ENCODE measurements at regions not wholly inside any gene's neighbourhood (a gene's known extent, or its start where the extent isn't known, plus 50 kb on each side); places are given as distances from the start of the nearest gene placed in this dataset.

DNA sequence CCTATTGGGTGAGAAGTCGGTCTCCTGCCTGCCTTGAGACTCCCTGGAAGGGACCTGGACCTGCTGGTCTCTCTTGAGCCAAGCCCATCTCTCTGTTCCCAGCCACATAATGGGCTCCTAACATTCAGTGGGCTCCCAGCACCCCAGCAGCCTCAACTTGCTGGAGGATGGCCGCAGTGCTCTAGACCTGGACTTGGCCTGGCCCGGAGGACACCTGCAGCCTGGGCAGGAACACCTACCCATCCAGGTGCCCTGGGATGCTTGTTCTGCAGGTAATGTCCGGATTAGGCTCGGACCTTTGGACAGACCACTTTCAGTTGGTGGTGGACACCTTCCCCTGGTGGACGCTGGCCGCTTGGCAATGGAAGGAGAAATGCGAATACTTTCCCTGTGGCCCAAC lies 214.6 kb downstream of the URI1 start:
- Histone ChIP-seq H3K4me3 (ENCODE audit: low read depth, low read length) (no peak overlapping the region), H3K36me3 (ENCODE audit: control insufficient read depth in 2 of 2, insufficient read depth in 1 of 2, low read length in 2 of 2) (no peaks in the 10 kb centered on the region), H3K4me1 (ENCODE audit: control insufficient read depth, insufficient read depth, low read length) (0 out of 2 replicates have a peak, but pooled peaks cover 4% of the 10 kb centered on the region), H3K27ac (ENCODE audit: extremely low read depth, low read depth, low read length) (no peak overlapping the region), H3K9me3 (ENCODE audit: control insufficient read depth, insufficient read depth, low read depth, low read length) (no peaks in the 10 kb centered on the region)
- POLR2A ChIA-PET = no interaction called here
- TF ChIP-seq ZFP69B (tag by site-specific recombination; IDR thresholded peaks at IDR 0.05) = no peak
- TF ChIP-seq ZEB2 (tag by site-specific recombination; IDR thresholded peaks at IDR 0.05) = no peak
- TF ChIP-seq ZNF571 (tag by site-specific recombination; IDR thresholded peaks at IDR 0.05) = no peak
- CTCF ChIA-PET = no interaction called here

DNA sequence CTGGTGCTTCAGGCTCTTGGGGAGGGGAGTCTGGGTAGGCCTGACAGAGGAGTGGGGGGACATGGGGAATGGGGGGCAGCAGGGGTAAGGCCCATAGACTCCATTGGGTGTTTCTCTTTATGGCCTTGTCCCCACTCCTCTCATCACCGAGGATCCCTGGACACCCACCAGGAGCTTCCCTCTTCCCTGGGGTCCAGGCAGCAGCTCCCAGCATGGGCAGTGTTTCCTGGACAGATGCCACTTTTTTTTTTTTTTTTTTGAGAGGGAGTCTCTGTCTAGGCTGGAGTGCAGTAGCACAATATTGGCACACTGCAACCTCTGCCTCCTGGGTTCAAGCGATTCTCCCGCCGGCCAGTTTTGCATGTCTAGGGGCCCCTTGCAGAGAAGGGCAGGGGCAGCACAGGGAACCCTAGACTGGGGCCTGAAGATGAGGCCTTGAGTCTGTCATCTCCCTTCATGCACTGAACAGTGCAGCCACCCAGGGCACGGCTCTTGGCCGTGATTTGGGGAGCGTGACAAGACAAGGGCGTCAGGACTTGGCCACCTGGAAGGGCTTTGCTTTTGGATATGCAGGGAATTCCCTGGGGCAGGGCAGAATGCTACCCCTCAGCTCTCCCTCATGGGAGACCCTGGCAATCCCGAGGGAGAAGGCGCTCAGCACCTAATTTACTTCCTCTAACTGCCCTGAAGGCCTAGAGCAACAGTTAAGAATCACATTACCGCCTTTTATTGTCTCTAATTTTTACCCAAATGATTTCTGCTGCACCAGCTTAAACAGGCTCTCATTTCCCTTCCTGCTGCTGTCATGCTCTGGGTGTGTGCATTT lies 213.9 kb upstream of the ZNF536 start:
- H3K27ac ChIP-seq (ENCODE audit: extremely low read depth, low read depth, low read length) = no peak overlapping the region
- ChIA-PET POLR2A (no interaction called here), CTCF (interaction anchor here (0.6 kb wide), 1 partner anchor 112 kb away, joined by 3 read pairs; no protein-coding TSS in a partner anchor)
- no peaks in the 10 kb centered on the region for H3K36me3 ChIP-seq (ENCODE audit: control insufficient read depth in 2 of 2, insufficient read depth in 1 of 2, low read length in 2 of 2)
- TF ChIP-seq ZIC2 (tag by site-specific recombination; IDR thresholded peaks at IDR 0.05) = peak; percentile 95
- TF ChIP-seq, protein P1, sequence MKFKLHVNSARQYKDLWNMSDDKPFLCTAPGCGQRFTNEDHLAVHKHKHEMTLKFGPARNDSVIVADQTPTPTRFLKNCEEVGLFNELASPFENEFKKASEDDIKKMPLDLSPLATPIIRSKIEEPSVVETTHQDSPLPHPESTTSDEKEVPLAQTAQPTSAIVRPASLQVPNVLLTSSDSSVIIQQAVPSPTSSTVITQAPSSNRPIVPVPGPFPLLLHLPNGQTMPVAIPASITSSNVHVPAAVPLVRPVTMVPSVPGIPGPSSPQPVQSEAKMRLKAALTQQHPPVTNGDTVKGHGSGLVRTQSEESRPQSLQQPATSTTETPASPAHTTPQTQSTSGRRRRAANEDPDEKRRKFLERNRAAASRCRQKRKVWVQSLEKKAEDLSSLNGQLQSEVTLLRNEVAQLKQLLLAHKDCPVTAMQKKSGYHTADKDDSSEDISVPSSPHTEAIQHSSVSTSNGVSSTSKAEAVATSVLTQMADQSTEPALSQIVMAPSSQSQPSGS (tag by site-specific recombination; IDR thresholded peaks at IDR 0.05; ENCODE audit: low read depth) = no peak
- 0 out of 2 replicates have a peak, but pooled peaks cover 4% of the 10 kb centered on the region for H3K4me1 ChIP-seq (ENCODE audit: control insufficient read depth, insufficient read depth, low read length)
- H3K9me3 ChIP-seq (ENCODE audit: control insufficient read depth, insufficient read depth, low read depth, low read length) = no peaks in the 10 kb centered on the region
- no peak overlapping the region for H3K4me3 ChIP-seq (ENCODE audit: low read depth, low read length)

DNA sequence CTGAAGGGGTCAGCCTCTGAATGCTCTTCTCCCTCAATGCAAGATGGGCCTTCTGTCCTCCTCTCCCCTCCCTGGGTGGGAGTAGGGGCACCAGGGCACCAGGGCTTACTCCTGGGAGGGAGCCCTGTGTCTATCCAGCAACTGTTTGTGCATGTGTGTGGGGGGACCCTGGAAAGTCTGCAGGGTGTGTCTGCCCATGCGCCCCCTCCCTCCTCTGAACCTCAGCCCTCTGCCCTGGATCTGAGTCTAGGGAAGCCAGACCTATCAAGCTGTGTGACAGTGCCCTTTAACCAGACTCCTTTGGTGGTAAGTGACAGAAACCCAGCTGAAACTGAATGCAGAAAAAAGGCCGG lies 213.3 kb upstream of the ZNF536 start:
- Histone ChIP-seq H3K9me3 (ENCODE audit: control insufficient read depth, insufficient read depth, low read depth, low read length) (no peaks in the 10 kb centered on the region), H3K4me3 (ENCODE audit: low read depth, low read length) (no peak overlapping the region), H3K36me3 (ENCODE audit: control insufficient read depth in 2 of 2, insufficient read depth in 1 of 2, low read length in 2 of 2) (no peaks in the 10 kb centered on the region), H3K4me1 (ENCODE audit: control insufficient read depth, insufficient read depth, low read length) (0 out of 2 replicates have a peak, but pooled peaks cover 4% of the 10 kb centered on the region), H3K27ac (ENCODE audit: extremely low read depth, low read depth, low read length) (no peak overlapping the region)
- POLR2A ChIA-PET = no interaction called here
- CTCF ChIA-PET = no interaction called here
- no peak for TF ChIP-seq FEZF1 (tag by site-specific recombination; IDR thresholded peaks at IDR 0.05)
- TF ChIP-seq, protein P2, sequence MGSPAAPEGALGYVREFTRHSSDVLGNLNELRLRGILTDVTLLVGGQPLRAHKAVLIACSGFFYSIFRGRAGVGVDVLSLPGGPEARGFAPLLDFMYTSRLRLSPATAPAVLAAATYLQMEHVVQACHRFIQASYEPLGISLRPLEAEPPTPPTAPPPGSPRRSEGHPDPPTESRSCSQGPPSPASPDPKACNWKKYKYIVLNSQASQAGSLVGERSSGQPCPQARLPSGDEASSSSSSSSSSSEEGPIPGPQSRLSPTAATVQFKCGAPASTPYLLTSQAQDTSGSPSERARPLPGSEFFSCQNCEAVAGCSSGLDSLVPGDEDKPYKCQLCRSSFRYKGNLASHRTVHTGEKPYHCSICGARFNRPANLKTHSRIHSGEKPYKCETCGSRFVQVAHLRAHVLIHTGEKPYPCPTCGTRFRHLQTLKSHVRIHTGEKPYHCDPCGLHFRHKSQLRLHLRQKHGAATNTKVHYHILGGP (tag by site-specific recombination; IDR thresholded peaks at IDR 0.05) = no peak
- no peak for TF ChIP-seq ZBTB7A (tag by site-specific recombination; IDR thresholded peaks at IDR 0.05; ENCODE audit: low read depth)
- TF ChIP-seq ZFHX2 (tag by site-specific recombination; conservative IDR thresholded peaks at IDR 0.05) = no peak
- no peak for TF ChIP-seq ZSCAN23 (tag by site-specific recombination; IDR thresholded peaks at IDR 0.05)
- TF ChIP-seq, protein P3, sequence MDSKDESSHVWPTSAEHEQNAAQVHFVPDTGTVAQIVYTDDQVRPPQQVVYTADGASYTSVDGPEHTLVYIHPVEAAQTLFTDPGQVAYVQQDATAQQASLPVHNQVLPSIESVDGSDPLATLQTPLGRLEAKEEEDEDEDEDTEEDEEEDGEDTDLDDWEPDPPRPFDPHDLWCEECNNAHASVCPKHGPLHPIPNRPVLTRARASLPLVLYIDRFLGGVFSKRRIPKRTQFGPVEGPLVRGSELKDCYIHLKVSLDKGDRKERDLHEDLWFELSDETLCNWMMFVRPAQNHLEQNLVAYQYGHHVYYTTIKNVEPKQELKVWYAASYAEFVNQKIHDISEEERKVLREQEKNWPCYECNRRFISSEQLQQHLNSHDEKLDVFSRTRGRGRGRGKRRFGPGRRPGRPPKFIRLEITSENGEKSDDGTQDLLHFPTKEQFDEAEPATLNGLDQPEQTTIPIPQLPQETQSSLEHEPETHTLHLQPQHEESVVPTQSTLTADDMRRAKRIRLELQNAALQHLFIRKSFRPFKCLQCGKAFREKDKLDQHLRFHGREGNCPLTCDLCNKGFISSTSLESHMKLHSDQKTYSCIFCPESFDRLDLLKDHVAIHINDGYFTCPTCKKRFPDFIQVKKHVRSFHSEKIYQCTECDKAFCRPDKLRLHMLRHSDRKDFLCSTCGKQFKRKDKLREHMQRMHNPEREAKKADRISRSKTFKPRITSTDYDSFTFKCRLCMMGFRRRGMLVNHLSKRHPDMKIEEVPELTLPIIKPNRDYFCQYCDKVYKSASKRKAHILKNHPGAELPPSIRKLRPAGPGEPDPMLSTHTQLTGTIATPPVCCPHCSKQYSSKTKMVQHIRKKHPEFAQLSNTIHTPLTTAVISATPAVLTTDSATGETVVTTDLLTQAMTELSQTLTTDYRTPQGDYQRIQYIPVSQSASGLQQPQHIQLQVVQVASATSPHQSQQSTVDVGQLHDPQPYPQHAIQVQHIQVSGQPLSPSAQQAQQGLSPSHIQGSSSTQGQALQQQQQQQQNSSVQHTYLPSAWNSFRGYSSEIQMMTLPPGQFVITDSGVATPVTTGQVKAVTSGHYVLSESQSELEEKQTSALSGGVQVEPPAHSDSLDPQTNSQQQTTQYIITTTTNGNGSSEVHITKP (tag by site-specific recombination; IDR thresholded peaks at IDR 0.05) = no peak
- TF ChIP-seq ZNF654 (tag by site-specific recombination; IDR thresholded peaks at IDR 0.05; ENCODE audit: low read depth) = no peak
- no peak for TF ChIP-seq ZNF155 (tag by site-specific recombination; IDR thresholded peaks at IDR 0.05)
- no peak for TF ChIP-seq ZNF677 (tag by site-specific recombination; IDR thresholded peaks at IDR 0.05)
- no peak for TF ChIP-seq ZNF791 (tag by site-specific recombination; IDR thresholded peaks at IDR 0.05)
